ENCODE measurements at regions not wholly inside any gene's neighbourhood (a gene's known extent, or its start where the extent isn't known, plus 50 kb on each side); places are given as distances from the start of the nearest gene placed in this dataset.
A peak's percentile ranks its signal among the peaks of the same experiment; 100 is the strongest.
"Not testable (repeated sequence)": the region's sequence is repeated elsewhere in the genome, so short reads cannot be mapped to it uniquely, and the experiment has no call there.

GRCh38 chrX:151042842-151043241 lies 59.7 kb downstream of the HMGB3 start:
- Mint-ChIP-seq H3K4me3 (no peak overlapping the region), H3K4me1 (ENCODE audit: low read depth in 2 of 2) (no peaks in the 10 kb centered on the region), H3K27ac (no peak overlapping the region), H3K9me3 (no peaks in the 10 kb centered on the region), H3K27me3 (peaks cover 0 to 9% of the 10 kb centered on the region in 2 donors), H3K36me3 (no peaks in the 10 kb centered on the region)
- ATAC-seq (no peak), DNase-seq (ENCODE audit: low spot score) (no peak)

- not testable (repeated sequence) for H3K36me3 Mint-ChIP-seq; H3K4me3 Mint-ChIP-seq; H3K9me3 Mint-ChIP-seq; H3K27ac Mint-ChIP-seq; DNase-seq (ENCODE audit: low spot score); H3K4me1 Mint-ChIP-seq (ENCODE audit: low read depth in 2 of 2); ATAC-seq
- peaks cover 8 to 15% of the 10 kb centered on the region in 2 donors for H3K27me3 Mint-ChIP-seq
Measured at GRCh38 chrX:151066373-151066772, 83.2 kb downstream of the HMGB3 start.

GRCh38 chrX:151073767-151074166 lies 90.6 kb downstream of the HMGB3 start:
- Mint-ChIP-seq H3K36me3 (no peaks in the 10 kb centered on the region), H3K4me1 (ENCODE audit: low read depth in 2 of 2) (no peaks in the 10 kb centered on the region), H3K27me3 (peaks cover 0 to 17% of the 10 kb centered on the region in 2 donors), H3K27ac (no peak overlapping the region), H3K4me3 (no peak overlapping the region), H3K9me3 (no peaks in the 10 kb centered on the region)
- DNase-seq (ENCODE audit: low spot score) = no peak
- ATAC-seq = no peak

GRCh38 chrX:151081016-151081415 lies 95.4 kb upstream of the GPR50 start:
- no peak for ATAC-seq
- Mint-ChIP-seq H3K4me3 (no peak overlapping the region), H3K27ac (no peak overlapping the region), H3K36me3 (no peaks in the 10 kb centered on the region), H3K9me3 (no peaks in the 10 kb centered on the region), H3K27me3 (peaks cover 30 to 32% of the 10 kb centered on the region in 2 donors), H3K4me1 (ENCODE audit: low read depth in 2 of 2) (peaks cover 0 to 2% of the 10 kb centered on the region in 2 donors)
- no peak for DNase-seq (ENCODE audit: low spot score)

- peaks cover 0 to 2% of the 10 kb centered on the region in 2 donors for H3K4me1 Mint-ChIP-seq (ENCODE audit: low read depth in 2 of 2)
- H3K9me3 Mint-ChIP-seq = no peaks in the 10 kb centered on the region
- no peak overlapping the region for H3K27ac Mint-ChIP-seq
- H3K27me3 Mint-ChIP-seq = peaks cover 27 to 30% of the 10 kb centered on the region in 2 donors
- H3K4me3 Mint-ChIP-seq = no peak overlapping the region
- ATAC-seq (peak; percentile 82), DNase-seq (ENCODE audit: low spot score) (peak; percentile 66)
- no peaks in the 10 kb centered on the region for H3K36me3 Mint-ChIP-seq
Measured at GRCh38 chrX:151082077-151082948, 94.1 kb upstream of the GPR50 start.

GRCh38 chrX:151084454-151084853 lies 91.9 kb upstream of the GPR50 start:
- Mint-ChIP-seq H3K4me1 (ENCODE audit: low read depth in 2 of 2) (peaks cover 0 to 2% of the 10 kb centered on the region in 2 donors), H3K4me3 (no peak overlapping the region), H3K27ac (no peak overlapping the region), H3K9me3 (no peaks in the 10 kb centered on the region), H3K27me3 (peaks cover 25 to 27% of the 10 kb centered on the region in 2 donors), H3K36me3 (no peaks in the 10 kb centered on the region)
- ATAC-seq (no peak), DNase-seq (ENCODE audit: low spot score) (no peak)

GRCh38 chrX:151085207-151085606 lies 91.2 kb upstream of the GPR50 start:
- ATAC-seq (no peak), DNase-seq (ENCODE audit: low spot score) (no peak)
- H3K4me3 Mint-ChIP-seq = no peak overlapping the region
- H3K27ac Mint-ChIP-seq = no peak overlapping the region
- no peaks in the 10 kb centered on the region for H3K9me3 Mint-ChIP-seq
- no peaks in the 10 kb centered on the region for H3K36me3 Mint-ChIP-seq
- peaks cover 0 to 2% of the 10 kb centered on the region in 2 donors for H3K4me1 Mint-ChIP-seq (ENCODE audit: low read depth in 2 of 2)
- H3K27me3 Mint-ChIP-seq = peaks cover 24 to 26% of the 10 kb centered on the region in 2 donors

- no peaks in the 10 kb centered on the region for H3K4me1 Mint-ChIP-seq (ENCODE audit: low read depth in 2 of 2)
- no peak overlapping the region for H3K4me3 Mint-ChIP-seq
- no peak for DNase-seq (ENCODE audit: low spot score)
- no peak for ATAC-seq
- H3K36me3 Mint-ChIP-seq = no peaks in the 10 kb centered on the region
- H3K27ac Mint-ChIP-seq = no peak overlapping the region
- no peaks in the 10 kb centered on the region for H3K9me3 Mint-ChIP-seq
- H3K27me3 Mint-ChIP-seq = peaks cover 20 to 31% of the 10 kb centered on the region in 2 donors
Measured at GRCh38 chrX:151088221-151088620, 88.2 kb upstream of the GPR50 start.

- peaks cover 14 to 27% of the 10 kb centered on the region in 2 donors for H3K27me3 Mint-ChIP-seq
- H3K9me3 Mint-ChIP-seq = no peaks in the 10 kb centered on the region
- H3K4me3 Mint-ChIP-seq = no peak overlapping the region
- ATAC-seq (no peak), DNase-seq (ENCODE audit: low spot score) (no peak)
- H3K36me3 Mint-ChIP-seq = no peaks in the 10 kb centered on the region
- H3K27ac Mint-ChIP-seq = no peak overlapping the region
- peaks cover 0 to 3% of the 10 kb centered on the region in 2 donors for H3K4me1 Mint-ChIP-seq (ENCODE audit: low read depth in 2 of 2)
Measured at GRCh38 chrX:151099001-151099400, 77.4 kb upstream of the GPR50 start.

GRCh38 chrX:151100799-151101198 lies 75.6 kb upstream of the GPR50 start:
- H3K27me3 Mint-ChIP-seq = peaks cover 13 to 28% of the 10 kb centered on the region in 2 donors
- ATAC-seq (no peak), DNase-seq (ENCODE audit: low spot score) (no peak)
- no peak overlapping the region for H3K4me3 Mint-ChIP-seq
- H3K4me1 Mint-ChIP-seq (ENCODE audit: low read depth in 2 of 2) = peaks cover 0 to 3% of the 10 kb centered on the region in 2 donors
- H3K36me3 Mint-ChIP-seq = no peaks in the 10 kb centered on the region
- no peak overlapping the region for H3K27ac Mint-ChIP-seq
- no peaks in the 10 kb centered on the region for H3K9me3 Mint-ChIP-seq

GRCh38 chrX:151113200-151113599 lies 63.2 kb upstream of the GPR50 start:
- not testable (repeated sequence) for H3K4me3 Mint-ChIP-seq; H3K27ac Mint-ChIP-seq; ATAC-seq; H3K4me1 Mint-ChIP-seq (ENCODE audit: low read depth in 2 of 2); DNase-seq (ENCODE audit: low spot score); H3K36me3 Mint-ChIP-seq; H3K9me3 Mint-ChIP-seq
- H3K27me3 Mint-ChIP-seq = peaks cover 27 to 30% of the 10 kb centered on the region in 2 donors
